GM12891 (cell line): ENCODE measurements at regions not wholly inside any gene's neighbourhood (a gene's known extent, or its start where the extent isn't known, plus 50 kb on each side); places are given as distances from the start of the nearest gene placed in this dataset.

ENCODE experiments used
- POLR2A ChIP-seq: IDR thresholded peaks from 2 replicates; pipeline ENCODE4 v1.6.1; 2011; ENCODE audit warnings: low read depth, low read length, control low read depth
- POLR2AphosphoS5 ChIP-seq: IDR thresholded peaks from 2 replicates; pipeline ENCODE4 v1.6.1; 2011; ENCODE audit warnings: low read depth, low read length, control low read depth

GRCh38 chr5:108467563-108467962 lies 85.7 kb upstream of the FBXL17 start:
- TF ChIP-seq POLR2AphosphoS5 (no peak), POLR2A (no peak)
